ENCODE measurements at regions not wholly inside any gene's neighbourhood (a gene's known extent, or its start where the extent isn't known, plus 50 kb on each side); places are given as distances from the start of the nearest gene placed in this dataset.
A peak's percentile ranks its signal among the peaks of the same experiment; 100 is the strongest.

GRCh38 chr20:54385746-54386145, 89.6 kb upstream of the DOK5 start:
- no peaks in the 10 kb centered on the region for H3K27me3 Mint-ChIP-seq (ENCODE audit: low read depth)
- TF ChIP-seq, protein P1, sequence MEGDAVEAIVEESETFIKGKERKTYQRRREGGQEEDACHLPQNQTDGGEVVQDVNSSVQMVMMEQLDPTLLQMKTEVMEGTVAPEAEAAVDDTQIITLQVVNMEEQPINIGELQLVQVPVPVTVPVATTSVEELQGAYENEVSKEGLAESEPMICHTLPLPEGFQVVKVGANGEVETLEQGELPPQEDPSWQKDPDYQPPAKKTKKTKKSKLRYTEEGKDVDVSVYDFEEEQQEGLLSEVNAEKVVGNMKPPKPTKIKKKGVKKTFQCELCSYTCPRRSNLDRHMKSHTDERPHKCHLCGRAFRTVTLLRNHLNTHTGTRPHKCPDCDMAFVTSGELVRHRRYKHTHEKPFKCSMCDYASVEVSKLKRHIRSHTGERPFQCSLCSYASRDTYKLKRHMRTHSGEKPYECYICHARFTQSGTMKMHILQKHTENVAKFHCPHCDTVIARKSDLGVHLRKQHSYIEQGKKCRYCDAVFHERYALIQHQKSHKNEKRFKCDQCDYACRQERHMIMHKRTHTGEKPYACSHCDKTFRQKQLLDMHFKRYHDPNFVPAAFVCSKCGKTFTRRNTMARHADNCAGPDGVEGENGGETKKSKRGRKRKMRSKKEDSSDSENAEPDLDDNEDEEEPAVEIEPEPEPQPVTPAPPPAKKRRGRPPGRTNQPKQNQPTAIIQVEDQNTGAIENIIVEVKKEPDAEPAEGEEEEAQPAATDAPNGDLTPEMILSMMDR (conservative IDR thresholded peaks at IDR 0.05): no peak
- H3K27ac Mint-ChIP-seq (ENCODE audit: unreplicated experiment): peak overlapping the region; percentile 52
- H3K4me3 Mint-ChIP-seq: no peak overlapping the region
- H3K9me3 Mint-ChIP-seq: peaks cover 2% of the 10 kb centered on the region
- no peak for DNase-seq (ENCODE audit: low read depth, low spot score)
- peaks cover 10% of the 10 kb centered on the region for H3K4me1 Mint-ChIP-seq
- no peaks in the 10 kb centered on the region for H3K36me3 Mint-ChIP-seq (ENCODE audit: low read depth)

DNA sequence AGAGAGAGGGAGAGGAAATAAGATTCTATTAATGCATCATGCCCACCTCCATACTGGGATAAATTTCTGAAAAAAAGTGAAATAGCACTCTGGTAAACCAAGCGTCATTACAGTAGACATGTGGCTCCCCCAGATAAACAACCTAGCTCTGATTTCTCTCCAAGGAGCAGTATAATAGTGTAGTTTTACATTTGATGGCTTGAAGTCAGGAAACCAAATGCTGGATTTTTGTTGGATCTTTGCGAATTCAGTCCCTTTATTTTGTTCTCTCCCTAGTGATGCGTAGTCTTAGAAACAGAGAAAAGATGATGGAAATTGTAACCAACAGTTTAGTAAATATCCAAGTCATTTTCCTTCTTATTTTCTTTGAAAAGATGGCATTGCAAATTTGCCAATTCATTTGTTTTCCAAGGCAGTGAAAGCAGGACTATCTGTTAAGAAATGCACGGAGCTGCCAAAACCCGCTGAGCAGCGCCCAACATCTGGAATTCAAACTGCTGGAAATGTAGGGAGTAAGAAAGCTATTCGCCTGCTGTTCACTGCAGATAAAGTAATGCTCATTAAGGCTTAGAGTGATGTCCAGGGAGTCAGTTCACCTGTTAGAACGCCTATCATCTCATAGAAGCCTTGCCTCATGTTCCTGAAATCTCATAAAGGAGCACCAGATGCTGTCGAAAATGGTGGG, 85.7 kb upstream of the DOK5 start:
- Mint-ChIP-seq H3K4me3 (no peak overlapping the region), H3K27ac (ENCODE audit: unreplicated experiment) (no peak overlapping the region), H3K9me3 (no peaks in the 10 kb centered on the region), H3K36me3 (ENCODE audit: low read depth) (no peaks in the 10 kb centered on the region), H3K4me1 (peaks cover 10% of the 10 kb centered on the region), H3K27me3 (ENCODE audit: low read depth) (no peaks in the 10 kb centered on the region)
- TF ChIP-seq, protein P1 (conservative IDR thresholded peaks at IDR 0.05): no peak
- no peak for DNase-seq (ENCODE audit: low read depth, low spot score)

DNA sequence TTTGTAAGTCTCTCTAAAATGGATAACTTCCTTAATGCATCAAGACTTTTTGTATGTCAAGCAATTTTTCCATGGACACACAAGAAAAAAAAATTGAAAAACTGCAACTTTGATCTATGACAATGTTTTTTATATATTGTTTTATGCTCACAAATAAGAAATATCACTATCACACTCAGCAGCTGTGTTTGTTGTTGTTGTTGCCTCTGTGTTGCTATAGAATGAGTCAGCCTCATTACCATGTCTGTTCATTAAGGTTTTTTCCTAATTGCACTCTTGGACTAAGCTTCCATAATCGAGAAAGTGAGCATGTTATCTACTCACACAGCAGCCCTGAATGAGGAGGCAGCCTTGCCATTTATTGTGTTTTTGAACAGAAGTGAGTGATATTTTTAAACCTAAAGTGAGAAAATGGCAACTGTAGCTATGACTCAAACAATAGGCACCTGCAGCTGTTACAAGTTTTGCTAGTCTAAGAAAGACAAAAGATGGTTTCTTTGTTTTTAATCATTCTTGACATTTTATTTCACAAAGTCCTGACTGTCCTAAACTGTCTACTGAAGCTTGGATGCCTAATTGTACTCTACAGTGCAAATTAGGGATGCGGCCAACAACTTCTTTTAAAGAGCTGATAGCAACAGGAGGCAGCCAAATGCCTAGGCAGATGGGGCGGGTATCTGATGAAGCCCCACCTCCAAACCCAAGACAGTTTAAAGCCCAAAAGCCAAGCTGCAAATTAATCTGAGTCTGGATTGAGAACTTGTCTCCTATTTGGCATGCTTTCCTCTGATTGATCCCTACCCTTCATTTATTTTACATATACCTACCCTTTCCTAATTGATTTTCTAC, 77.9 kb upstream of the DOK5 start:
- Mint-ChIP-seq H3K27ac (ENCODE audit: unreplicated experiment) (no peak overlapping the region), H3K9me3 (no peaks in the 10 kb centered on the region), H3K27me3 (ENCODE audit: low read depth) (no peaks in the 10 kb centered on the region), H3K4me1 (no peaks in the 10 kb centered on the region), H3K4me3 (no peak overlapping the region), H3K36me3 (ENCODE audit: low read depth) (no peaks in the 10 kb centered on the region)
- no peak for DNase-seq (ENCODE audit: low read depth, low spot score)
- TF ChIP-seq, protein P1 (conservative IDR thresholded peaks at IDR 0.05): no peak

DNA sequence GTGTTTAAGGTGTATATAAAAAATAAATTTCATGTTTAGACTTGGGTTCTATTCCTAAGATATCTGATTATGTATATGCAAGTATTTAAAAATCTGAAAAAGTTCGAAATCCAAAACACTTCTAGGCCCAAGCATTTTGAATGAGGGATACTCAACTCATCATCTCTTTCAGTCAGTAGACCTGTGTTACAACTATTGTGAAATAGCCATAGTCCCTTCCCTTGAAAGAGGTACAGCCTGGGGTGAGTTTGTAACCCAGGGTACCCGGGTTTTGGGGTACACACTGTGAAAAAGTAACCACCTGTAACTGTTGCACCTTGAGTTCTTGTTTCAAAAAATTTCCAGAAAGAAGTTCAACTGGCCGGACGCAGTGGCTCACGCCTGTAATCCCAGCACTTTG, 76.6 kb upstream of the DOK5 start:
- DNase-seq (ENCODE audit: low read depth, low spot score): no peak
- TF ChIP-seq, protein P1 (conservative IDR thresholded peaks at IDR 0.05): no peak
- H3K36me3 Mint-ChIP-seq (ENCODE audit: low read depth): no peaks in the 10 kb centered on the region
- H3K27me3 Mint-ChIP-seq (ENCODE audit: low read depth): no peaks in the 10 kb centered on the region
- H3K4me1 Mint-ChIP-seq: no peaks in the 10 kb centered on the region
- H3K4me3 Mint-ChIP-seq: no peak overlapping the region
- H3K27ac Mint-ChIP-seq (ENCODE audit: unreplicated experiment): no peak overlapping the region
- H3K9me3 Mint-ChIP-seq: no peaks in the 10 kb centered on the region

GRCh38 chr20:54405540-54405939, 69.9 kb upstream of the DOK5 start:
- Mint-ChIP-seq H3K4me3 (no peak overlapping the region), H3K36me3 (ENCODE audit: low read depth) (no peaks in the 10 kb centered on the region), H3K27ac (ENCODE audit: unreplicated experiment) (no peak overlapping the region), H3K27me3 (ENCODE audit: low read depth) (no peaks in the 10 kb centered on the region), H3K9me3 (peaks cover 2% of the 10 kb centered on the region), H3K4me1 (peaks cover 7% of the 10 kb centered on the region)
- no peak for DNase-seq (ENCODE audit: low read depth, low spot score)
- TF ChIP-seq, protein P1 (conservative IDR thresholded peaks at IDR 0.05): no peak
